Transverse colon (tissue), 4 donors: ENCODE measurements at regions not wholly inside any gene's neighbourhood (a gene's known extent, or its start where the extent isn't known, plus 50 kb on each side); places are given as distances from the start of the nearest gene placed in this dataset.

ENCODE experiments used
- DNase-seq: peaks from one replicate; pipeline ENCODE4 v3.0.0-alpha.2; 2019
- H3K27ac ChIP-seq, 4 donors: fragments of 200-600 bp; sonication (generic); 2 replicates each; pipeline ENCODE4 v1.5.1; 2016 to 2018; ENCODE audit warnings: inconsistent platforms in 4 of 4
- H3K27me3 ChIP-seq: fragments of 200-600 bp; sonication (generic); 2 replicates; pipeline ENCODE4 v1.5.1; 2017; ENCODE audit warnings: inconsistent platforms
- H3K36me3 ChIP-seq, 4 donors: fragments of 200-600 bp; sonication (generic); 2 replicates each; pipeline ENCODE4 v1.5.1; 2017 to 2019; ENCODE audit warnings: inconsistent platforms in 4 of 4
- H3K4me1 ChIP-seq, 4 donors: fragments of 200-600 bp; sonication (generic); 2 replicates each; pipeline ENCODE4 v1.5.1; 2017 to 2020; ENCODE audit warnings: inconsistent platforms in 4 of 4
- H3K4me3 ChIP-seq, 4 donors: fragments of 200-600 bp; sonication (generic); 1 replicate in 1 of 4; 2 replicates in 3 of 4; pipeline versions ENCODE4 v1.5.1 to v1.6.1; 2017 to 2019; ENCODE audit warnings: inconsistent platforms in 4 of 4
- H3K9me3 ChIP-seq, 2 donors: fragments of 200-600 bp; sonication (generic); 2 replicates each; pipeline ENCODE4 v1.5.1; 2017 to 2019; ENCODE audit warnings: inconsistent platforms in 2 of 2
- EP300 ChIP-seq: sonication (generic); formaldehyde crosslinking; IDR thresholded peaks from one replicate; pipeline ENCODE4 v1.6.1; 2017; ENCODE audit warnings: antibody characterized with exemption, low read depth
- POLR2A ChIP-seq: fragments of 450-650 bp; IDR thresholded peaks from one replicate; pipeline ENCODE4 v1.6.1; 2016; ENCODE audit warnings: antibody characterized with exemption, mild to moderate bottlenecking, moderate library complexity
- POLR2AphosphoS5 ChIP-seq, 3 donors: sonication (generic); formaldehyde crosslinking; IDR thresholded peaks; one replicate each; pipeline ENCODE4 v1.6.1; 2016; ENCODE audit warnings: antibody characterized with exemption in 3 of 3
- WGBS, 2 donors: methylation state at CpG; one replicate each; pipeline ENCODE4 v1.1.5; 2018; ENCODE audit warnings: low coverage in 1 of 2; 5-methylcytosine and 5-hydroxymethylcytosine counted together
- in situ Hi-C, 4 donors: fragments of 200-750 bp; cut with MboI; loops; one replicate each; pipeline versions ENCODE4 v1.15.0 to v1.15.1; 2017; ENCODE audit warnings: low sequenced_read_pairs in 3 of 4, low pct_ligation_motif_present in 1 of 4, low pct_unique_long_range_greater_than_20kb in 1 of 4
- intact Hi-C: fragments of 100-400 bp; cut with DNase I; formaldehyde crosslinking; loops from one replicate; pipeline ENCODE4 v1.15.1; 2023; ENCODE audit warnings: low total_unique reads
- TF ChIP-seq, protein P1 (sequence below), 5 experiments: fragments of 200-600 bp in 3 of 5; fragments of 450-650 bp in 2 of 5; sonication (generic) in 3 of 5; IDR thresholded peaks; 1 replicate in 2 of 5; 2 replicates in 3 of 5; pipeline ENCODE4 v1.5.1; 2016 to 2017; ENCODE audit warnings: antibody characterized with exemption in 5 of 5, inconsistent platforms in 3 of 5, mild to moderate bottlenecking in 2 of 5, moderate library complexity in 1 of 5

DNA sequence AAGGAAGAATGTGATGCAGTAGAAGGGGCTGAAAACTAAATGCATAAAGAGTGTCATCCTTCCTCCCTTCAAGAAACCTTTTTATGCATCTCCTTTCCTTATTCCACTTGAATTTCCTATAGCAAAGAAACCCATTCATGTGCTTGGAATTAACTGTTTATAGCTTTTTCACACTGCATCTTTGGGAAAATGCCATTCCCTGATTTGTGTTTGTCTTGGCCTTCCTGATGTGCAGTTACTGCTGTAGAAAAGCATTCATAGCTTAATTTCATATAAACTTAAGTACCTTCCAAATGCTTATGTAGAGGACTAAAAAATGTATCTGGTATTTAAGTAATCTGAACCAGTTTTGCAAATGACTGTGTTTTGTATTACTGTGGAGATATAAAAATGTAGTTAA is 61.8 kb downstream of the SDR9C7 start:
- no peak overlapping the region for H3K4me3 ChIP-seq
- in situ Hi-C loops, result no loop called here
- H3K27me3 ChIP-seq, result peaks cover 16% of the 10 kb centered on the region
- H3K4me1 ChIP-seq, result peaks cover 0 to 10% (median 0%) of the 10 kb centered on the region in 4 donors
- no peaks in the 10 kb centered on the region for H3K36me3 ChIP-seq
- peaks cover 0 to 3% of the 10 kb centered on the region in 2 donors for H3K9me3 ChIP-seq
- no peak for DNase-seq
- no peak overlapping the region for H3K27ac ChIP-seq
- TF ChIP-seq, protein P1, sequence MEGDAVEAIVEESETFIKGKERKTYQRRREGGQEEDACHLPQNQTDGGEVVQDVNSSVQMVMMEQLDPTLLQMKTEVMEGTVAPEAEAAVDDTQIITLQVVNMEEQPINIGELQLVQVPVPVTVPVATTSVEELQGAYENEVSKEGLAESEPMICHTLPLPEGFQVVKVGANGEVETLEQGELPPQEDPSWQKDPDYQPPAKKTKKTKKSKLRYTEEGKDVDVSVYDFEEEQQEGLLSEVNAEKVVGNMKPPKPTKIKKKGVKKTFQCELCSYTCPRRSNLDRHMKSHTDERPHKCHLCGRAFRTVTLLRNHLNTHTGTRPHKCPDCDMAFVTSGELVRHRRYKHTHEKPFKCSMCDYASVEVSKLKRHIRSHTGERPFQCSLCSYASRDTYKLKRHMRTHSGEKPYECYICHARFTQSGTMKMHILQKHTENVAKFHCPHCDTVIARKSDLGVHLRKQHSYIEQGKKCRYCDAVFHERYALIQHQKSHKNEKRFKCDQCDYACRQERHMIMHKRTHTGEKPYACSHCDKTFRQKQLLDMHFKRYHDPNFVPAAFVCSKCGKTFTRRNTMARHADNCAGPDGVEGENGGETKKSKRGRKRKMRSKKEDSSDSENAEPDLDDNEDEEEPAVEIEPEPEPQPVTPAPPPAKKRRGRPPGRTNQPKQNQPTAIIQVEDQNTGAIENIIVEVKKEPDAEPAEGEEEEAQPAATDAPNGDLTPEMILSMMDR (IDR thresholded peaks at IDR 0.05), result no peak
- TF ChIP-seq POLR2AphosphoS5 (IDR thresholded peaks at IDR 0.05) (no peak), EP300 (no peak)
- intact Hi-C loops, result no loop called here

DNA sequence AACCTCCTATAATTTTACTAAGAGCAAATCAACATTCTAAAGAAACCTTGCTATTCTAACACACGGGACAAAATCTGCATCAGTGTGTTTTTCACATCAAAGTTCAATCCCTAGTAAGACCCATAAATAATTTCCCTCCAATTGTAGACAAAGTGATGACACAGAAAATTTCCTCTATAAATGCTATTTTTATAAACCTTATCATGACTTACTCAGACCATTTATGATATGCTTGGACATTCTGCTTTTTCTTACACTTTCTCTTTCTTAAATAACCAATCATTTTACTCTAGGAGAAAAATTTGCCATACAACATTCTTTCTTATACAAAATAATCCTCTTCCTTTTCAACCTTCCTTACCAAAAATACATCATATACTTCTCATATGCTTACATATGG is 67.0 kb downstream of the SDR9C7 start:
- H3K4me3 ChIP-seq, result no peak overlapping the region
- in situ Hi-C loops, result no loop called here
- WGBS, 2 donors, result 42 to 44% methylated on average over 1 of the region's 1 CpG
- no peaks in the 10 kb centered on the region for H3K36me3 ChIP-seq
- H3K9me3 ChIP-seq, result peaks cover 36 to 42% of the 10 kb centered on the region in 2 donors
- no peaks in the 10 kb centered on the region for H3K27me3 ChIP-seq
- H3K27ac ChIP-seq, result no peak overlapping the region
- no peak for DNase-seq
- TF ChIP-seq, protein P1 (IDR thresholded peaks at IDR 0.05), result no peak
- TF ChIP-seq POLR2AphosphoS5 (IDR thresholded peaks at IDR 0.05) (no peak), EP300 (no peak), POLR2A (no peak)
- intact Hi-C loops, result no loop called here
- no peaks in the 10 kb centered on the region for H3K4me1 ChIP-seq

DNA sequence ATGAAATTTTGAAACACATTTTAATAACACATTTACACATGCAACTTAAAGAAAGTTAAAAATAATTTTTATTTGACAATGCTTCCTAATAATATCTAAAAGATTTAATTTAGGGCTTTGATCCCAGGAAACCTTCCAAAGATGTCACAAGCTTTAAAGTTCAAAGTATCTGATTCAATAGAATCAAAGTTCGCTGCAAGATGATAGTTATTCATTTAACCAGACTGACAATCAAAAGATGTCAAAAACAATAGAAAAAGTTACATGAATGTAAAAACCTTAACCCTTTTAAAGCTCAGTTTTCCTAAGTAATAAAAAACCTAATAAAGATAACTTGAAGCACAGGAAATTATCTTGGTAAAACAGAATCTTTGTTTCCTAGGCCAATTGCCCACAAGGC is 67.7 kb downstream of the SDR9C7 start:
- intact Hi-C loops (no loop called here), in situ Hi-C loops (no loop called here)
- 52 to 60% methylated on average over 1 of the region's 1 CpG for WGBS, 2 donors
- DNase-seq, result no peak
- Histone ChIP-seq H3K4me1 (no peaks in the 10 kb centered on the region), H3K4me3 (no peak overlapping the region), H3K36me3 (no peaks in the 10 kb centered on the region), H3K27ac (no peak overlapping the region), H3K9me3 (peaks cover 36 to 45% of the 10 kb centered on the region in 2 donors), H3K27me3 (no peaks in the 10 kb centered on the region)
- TF ChIP-seq POLR2AphosphoS5 (IDR thresholded peaks at IDR 0.05) (no peak), EP300 (no peak), POLR2A (no peak)
- TF ChIP-seq, protein P1 (IDR thresholded peaks at IDR 0.05), result no peak

DNA sequence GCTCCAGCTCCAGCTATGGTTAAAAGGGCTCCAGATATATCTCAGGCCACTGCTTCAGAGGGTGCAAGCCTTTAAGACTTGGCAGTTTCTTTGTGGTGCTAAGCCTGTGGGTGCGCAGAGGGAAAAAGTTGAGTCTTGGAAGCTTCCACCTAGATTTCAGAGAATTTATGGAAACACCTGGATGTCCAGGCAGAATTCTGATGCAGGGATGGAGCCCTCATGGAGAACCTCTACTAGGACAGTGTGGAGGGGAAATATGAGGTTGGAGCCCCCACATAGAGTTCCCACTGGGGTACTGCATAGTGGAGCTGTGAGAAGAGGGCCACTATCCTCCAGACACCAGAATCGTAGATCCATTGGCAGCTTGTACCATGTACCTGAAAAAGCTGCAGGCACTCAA is 69.9 kb downstream of the SDR9C7 start:
- TF ChIP-seq, protein P1 (IDR thresholded peaks at IDR 0.05), result no peak
- TF ChIP-seq EP300, result no peak
- no peak for DNase-seq
- Histone ChIP-seq H3K9me3 (peaks cover 36 to 45% of the 10 kb centered on the region in 2 donors), H3K4me1 (no peaks in the 10 kb centered on the region), H3K4me3 (no peak overlapping the region), H3K36me3 (no peaks in the 10 kb centered on the region), H3K27me3 (no peaks in the 10 kb centered on the region), H3K27ac (no peak overlapping the region)
- WGBS, 2 donors, result 82% methylated on average over 2 of the region's 2 CpGs; no CpG with 5 or more reads in 1 of the 2 donors
- in situ Hi-C loops (no loop called here), intact Hi-C loops (no loop called here)
